NCI-H1417 treated with DMSO at 0.1 percent for 48 hours (cell line): ENCODE measurements at regions not wholly inside any gene's neighbourhood (a gene's known extent, or its start where the extent isn't known, plus 50 kb on each side); places are given as distances from the start of the nearest gene placed in this dataset.

Experiments used
- DNase-seq: peaks from one replicate; lab custom pipeline; 2025; lab: John Stamatoyannopoulos, UW

DNA sequence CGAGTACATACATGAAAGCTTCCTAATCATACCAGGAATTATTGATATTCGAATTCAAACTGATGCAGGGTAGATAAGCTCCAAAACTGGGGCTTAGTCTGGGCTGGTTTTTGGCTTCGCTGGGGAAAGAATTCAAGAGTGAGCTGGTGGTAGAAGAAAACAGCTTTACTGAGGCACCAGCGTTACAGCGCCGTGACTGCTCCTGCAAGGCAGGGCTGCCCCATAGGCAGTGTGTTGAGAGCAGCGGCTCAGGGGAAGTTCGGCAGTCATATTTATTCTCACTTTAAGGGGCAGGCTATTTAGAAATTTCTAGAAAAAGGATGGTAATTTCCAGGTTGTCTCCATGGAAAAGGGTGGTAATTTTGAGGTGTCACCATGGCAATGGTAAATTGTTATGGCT is 292.6 kb upstream of the TCF4 start:
- no peak for DNase-seq

DNA sequence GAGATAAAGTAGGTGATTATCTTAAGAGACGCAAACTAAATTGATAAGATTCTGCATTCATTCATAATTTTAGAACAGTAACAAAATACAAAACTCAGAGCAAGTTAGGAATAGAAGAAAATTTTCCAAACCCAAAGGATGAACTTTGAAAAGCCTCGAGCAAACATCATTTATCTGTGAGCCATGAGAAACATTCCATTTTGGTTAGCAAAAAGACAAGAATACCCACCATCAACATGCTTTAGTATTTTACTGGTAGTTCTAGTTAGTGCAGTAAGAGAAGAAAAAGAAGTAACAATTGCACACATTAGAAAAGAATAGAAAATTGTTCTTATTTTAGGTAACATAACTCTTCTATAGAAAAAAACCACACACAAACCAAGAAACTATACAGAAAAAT is 291.3 kb upstream of the TCF4 start:
- no peak for DNase-seq

DNA sequence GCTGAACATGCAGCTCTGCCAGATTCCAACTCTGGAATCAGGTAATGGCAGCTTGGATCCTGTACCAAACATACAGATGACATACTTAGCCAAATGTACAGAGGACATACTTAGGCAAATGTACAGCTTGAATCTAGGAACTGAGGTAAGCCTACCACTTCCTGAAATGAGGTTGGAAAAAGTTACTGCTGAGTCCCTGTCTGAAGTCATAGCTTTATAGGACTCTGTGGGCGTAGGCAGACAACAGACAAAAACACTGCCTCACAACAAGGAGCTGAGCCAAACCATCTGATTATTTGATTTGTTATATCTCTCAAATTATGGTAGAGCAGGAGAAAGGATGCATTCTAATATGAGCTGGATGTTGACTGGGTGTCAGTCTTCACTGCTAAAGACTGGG is 290.2 kb upstream of the TCF4 start:
- DNase-seq, result no peak

DNA sequence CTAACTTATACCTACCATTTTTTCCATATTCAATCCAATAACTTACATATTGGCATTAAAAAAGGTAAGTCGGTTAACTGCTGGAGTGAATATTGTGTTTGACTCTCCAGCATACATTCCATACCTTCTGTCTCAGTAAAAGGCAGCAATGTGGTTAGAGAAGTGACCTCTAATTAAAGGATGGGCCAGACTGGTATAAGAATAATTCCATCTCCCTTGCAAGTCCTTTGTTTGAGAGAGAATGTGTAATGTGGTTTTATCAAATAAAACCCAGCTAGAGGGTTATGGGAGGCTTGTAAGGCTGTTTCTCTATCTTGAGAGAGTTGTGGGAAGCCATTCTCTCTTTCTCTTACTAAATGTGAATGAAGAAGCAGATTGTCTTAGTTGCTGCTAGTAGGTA is 289.3 kb upstream of the TCF4 start:
- DNase-seq, result no peak

DNA sequence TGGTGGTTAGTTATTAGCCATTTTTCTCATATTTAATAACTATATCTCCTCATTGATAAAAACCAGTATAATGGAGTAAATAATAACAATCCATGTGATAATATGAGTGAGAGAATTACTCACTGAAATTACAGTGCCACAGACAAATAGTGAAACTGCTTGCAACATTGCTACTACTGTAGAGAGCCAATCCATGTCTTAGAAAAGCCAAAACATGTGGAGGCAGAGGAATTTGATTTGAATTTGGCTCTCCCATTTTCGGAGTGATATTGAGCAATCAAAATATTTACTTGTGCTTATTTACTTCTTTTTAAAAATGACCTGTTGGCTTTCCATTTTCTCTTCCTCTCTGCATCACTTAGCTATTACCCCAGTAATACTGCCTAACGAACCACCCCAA is 288.3 kb upstream of the TCF4 start:
- DNase-seq, result no peak

DNA sequence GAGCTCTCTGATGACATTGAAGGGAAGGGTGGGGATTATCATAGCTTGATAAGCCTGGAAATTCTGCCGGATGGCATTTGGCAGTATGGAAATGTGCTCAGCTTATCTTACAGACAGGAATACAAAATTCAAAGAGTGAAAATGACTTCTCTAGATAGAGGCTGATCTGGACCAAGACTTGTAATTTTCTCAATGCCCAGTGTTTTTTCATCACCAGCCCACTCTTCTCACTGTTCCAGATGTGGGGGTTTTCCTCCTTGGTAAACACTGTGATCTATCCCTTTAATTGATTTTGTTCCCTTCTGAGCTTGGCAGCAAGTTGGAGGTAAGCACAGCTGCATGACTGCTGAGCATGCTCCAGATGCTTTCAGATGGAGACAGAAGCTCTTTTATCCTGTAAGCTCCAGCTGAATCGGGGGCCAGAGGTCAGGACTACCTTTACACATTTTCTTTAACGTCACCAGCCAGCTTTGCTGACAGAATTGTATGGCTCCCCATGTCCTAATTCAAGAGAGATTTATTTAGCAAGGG is 287.4 kb upstream of the TCF4 start:
- DNase-seq, result no peak

DNA sequence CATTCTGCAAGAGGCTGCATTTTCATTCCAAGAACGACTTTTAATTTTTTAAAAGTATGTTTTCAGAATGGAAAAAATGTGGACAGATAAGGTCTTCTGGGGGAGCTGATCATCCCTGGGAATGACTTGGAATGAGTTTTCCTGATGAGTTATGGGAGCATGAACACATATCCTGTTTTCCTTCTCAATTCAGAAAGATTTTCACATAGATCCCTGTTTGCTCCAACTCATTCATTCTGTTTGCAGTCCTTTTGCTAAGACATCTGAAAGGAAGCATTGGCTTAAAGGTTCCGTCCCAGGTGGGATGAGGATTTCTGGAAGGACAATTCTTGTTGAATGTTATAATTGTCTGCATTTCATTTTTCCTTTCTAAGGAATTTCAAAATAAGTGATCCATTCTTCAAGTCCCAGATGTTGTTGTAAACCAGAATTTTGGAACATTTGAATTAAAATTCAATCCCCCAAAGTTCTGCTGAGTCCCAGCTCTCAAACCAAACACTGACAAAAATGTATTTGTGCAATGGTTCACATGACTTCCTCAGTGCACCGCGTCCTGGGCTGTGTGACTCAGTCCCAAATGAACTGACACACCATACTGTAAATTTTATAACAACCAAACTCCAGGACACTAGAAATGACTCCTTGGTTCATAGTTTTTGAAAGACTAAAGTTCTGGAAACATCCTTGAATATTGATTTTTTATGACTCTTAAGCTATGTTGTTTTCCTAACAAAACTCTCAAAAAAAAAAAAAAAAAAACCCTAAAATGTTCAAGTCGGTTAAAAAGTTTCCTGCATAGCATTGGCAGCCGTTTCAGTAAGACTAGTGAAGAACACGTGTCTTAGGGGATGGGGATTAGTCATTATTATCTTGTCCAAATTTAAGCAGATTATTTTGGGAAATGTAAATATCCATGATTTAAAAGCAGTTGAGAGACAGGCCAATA is 281.8 kb upstream of the TCF4 start:
- no peak for DNase-seq

DNA sequence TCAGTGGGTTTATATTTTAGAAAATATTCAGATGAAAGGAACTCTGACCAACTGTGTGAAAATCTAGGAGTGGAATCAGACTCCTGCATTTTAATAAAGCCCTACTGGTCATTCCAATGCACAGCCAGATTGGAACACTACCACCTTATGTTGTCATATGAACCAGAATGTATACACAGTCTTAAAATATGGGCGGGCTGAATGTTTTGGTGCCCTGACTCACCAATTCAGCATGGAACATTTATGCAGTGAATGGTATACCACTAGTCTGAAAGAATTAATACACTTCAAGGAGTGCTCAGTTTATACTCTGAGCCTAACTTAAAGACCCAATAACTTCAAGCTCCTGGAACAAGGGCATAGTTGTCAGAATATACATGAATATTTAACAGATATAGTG is 280.9 kb upstream of the TCF4 start:
- DNase-seq, result no peak

DNA sequence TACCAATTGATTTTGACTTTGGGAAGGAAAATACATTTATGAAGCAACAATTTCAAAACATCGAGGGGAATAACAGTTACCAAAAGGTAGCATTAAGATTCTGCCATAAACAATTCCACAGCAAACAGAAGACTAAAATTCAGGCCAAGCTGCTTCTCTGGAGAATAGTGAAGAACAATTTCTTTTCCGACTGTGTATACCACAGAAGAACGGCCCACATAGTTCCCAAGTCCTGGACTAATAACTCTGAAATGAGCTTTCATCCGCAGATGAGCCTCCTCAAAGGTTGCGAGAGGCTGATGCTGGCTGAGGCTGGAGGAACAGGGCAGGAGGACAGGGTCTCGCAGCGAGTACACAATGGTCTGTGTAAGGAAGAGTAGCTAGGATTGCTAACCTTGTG is 278.9 kb upstream of the TCF4 start:
- DNase-seq, result no peak

DNA sequence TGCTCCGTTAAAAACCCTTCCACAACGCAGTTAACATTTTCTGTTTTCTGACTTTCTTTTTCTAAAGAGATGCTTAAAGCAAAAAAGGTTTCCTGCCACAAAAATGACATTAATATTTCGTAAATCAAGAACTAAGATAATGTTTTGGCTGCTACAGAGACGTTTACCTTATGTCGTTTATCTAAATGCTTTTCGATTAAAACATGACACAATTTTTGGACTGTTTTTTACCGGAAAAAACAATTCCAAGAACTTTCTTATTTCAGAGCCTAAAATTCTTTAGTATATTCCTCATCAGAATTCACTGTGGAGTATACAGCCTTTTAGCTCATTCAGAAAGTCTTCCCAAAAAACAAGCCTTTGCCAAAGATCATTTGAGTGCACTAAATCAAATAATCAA is 278.0 kb upstream of the TCF4 start:
- no peak for DNase-seq

DNA sequence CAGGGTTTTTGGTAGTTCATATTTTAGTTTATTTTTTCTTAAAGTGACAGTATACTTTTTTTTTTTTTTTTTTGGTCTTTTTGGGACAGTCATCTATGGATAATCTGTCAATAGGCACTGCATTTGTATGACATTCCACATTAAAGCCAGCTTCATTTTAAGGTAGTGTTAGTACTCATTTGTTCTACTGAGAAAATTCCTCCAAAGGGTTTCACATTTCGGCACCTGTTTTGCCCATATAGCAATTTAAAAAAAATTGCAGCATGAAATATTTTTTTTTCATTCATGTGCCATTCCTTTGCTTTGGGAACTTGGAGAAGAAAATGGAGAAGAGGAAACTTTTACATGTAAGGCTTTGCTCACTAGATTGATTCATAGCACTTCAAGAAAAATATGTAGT is 276.3 kb upstream of the TCF4 start:
- no peak for DNase-seq

DNA sequence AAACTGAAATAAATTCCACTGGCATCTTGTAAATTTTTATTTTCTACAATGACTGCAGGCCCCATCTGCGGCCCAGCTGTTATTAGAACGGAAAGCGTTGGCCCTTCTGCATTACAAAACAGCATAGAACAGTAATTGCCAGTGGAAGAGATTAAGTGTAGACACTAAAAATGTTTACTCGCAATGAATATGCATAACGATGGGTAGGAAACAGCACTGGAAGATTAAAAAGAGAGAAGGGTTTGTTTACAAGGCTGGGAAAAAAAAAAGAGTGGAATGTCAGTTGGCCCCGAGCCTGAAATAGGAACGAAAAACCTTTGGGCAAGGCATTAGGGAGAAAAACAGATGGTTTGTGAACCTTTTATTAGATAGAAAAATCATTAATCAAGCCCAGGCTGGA is 275.9 kb upstream of the TCF4 start:
- DNase-seq, result no peak

DNA sequence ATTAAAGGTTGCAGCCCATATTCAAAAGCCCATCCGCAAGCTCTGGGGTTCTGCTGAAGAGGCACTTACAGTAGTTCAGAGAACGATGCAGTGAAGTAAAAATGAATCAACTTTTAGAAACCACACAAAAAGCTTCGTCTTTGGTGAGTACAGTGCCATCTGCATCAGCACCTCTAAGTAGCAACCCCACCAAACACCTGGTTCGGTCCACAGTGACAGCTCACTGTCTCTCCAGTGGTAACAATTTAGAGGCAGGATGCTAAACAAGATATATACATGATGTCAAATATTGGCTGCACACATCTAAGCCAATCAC is 275.4 kb upstream of the TCF4 start:
- DNase-seq, result no peak

DNA sequence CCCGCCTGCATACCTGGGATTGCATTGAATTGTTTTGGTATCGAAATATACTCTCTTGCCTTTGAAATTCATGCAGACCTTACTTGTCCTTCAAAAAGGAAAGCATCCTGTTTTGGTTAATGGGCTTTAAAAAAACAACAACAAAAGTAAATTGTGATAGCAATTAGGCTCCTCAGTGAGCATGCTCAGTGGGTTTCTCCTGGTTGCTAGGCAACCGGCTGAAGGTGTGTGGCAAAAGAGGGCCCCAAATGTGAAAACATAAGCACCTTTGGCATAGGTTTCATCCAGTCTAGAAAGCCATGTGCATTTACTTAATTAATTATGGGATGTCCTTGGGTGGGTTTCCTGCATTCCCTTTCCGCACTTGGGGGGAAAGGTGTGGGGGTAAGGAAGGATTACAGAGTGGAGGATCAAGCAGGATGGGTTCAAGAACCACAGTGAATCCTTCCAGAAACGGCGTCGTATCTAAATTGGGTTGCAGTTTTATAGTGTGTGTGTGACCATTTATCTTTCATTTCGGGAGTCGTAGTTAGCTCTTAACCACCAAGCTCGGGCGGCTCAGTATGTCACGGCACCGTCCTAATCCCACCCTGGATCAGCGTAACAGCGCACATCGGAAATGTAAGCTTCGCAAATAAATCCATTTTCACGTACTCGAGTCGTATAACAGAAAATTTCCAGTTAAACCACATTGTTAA is 274.9 kb upstream of the TCF4 start:
- no peak for DNase-seq

DNA sequence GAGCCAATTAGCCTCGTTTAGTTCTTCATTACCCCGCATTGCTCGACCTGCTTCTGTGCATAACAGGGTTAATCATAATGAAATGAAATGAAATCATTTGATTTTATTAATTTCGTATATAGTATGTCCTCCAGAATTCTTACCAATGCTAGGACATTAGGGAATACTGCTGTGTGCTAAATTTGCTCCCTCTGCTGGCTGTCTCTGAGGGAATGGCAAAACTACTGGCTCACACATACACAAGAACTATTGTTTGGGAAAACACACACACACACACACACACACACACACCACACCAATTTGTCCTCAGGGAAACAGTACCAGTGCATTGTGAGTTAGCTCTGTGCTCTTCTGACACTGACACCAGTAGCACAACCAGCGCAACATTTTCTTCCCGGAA is 273.3 kb upstream of the TCF4 start:
- DNase-seq, result no peak

DNA sequence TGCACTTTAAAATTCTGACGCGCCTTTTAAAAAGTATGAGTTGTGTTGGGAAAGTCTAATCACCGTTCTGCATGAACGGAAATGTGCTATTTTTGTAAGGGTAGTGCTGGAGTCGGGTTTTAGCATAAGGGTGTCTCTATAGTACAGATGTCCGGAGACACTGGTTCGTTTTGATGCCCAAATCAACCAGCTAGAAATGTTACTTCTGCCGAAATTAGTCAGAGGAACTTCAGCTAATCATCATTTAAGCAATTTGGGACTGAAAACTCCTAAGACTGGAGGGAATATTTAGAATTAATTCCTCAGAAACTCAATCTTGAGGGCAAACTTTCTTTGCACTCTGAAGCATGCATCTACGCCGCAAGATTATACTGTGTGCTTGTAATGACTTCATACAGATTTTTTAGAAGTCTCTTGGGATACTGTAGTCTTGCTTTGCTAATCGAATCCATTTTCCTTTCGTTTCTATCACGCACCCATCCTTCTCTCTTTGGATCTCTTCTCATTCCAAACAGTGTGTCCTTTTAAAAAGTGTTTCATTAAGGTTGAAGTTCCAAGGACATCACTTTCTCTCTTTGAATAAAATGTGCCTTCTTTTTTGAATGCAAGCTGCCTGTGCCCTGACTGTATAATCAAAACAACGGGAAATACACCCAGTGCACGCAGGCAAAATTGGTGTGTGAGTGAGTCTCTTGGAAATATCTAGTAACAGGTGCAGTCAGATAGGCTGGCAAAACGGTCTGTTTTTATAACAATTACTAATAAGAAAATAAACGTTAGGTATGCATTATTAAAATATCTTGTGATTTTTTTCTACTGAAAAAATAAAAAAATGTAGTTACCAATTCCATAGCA is 270.9 kb upstream of the TCF4 start:
- DNase-seq, result no peak

DNA sequence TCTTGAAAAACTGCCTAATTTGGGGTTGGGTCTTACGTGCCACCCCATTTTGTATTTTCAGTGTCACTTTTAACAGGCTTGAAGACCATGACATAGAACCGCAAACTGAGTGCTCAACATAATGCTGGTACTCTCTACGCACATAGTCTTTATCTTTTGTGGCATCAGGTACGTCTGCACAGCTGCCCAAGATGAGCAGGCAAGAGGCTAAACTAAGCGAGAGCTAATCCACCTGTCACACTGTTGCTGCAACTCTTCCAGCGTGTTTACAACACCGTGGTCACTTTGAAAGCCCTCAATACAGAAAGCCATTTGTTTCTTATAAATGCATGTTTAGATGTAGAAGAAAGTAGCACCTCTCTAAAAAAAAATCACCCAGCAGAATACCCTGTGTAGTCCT is 270.0 kb upstream of the TCF4 start:
- DNase-seq, result no peak

DNA sequence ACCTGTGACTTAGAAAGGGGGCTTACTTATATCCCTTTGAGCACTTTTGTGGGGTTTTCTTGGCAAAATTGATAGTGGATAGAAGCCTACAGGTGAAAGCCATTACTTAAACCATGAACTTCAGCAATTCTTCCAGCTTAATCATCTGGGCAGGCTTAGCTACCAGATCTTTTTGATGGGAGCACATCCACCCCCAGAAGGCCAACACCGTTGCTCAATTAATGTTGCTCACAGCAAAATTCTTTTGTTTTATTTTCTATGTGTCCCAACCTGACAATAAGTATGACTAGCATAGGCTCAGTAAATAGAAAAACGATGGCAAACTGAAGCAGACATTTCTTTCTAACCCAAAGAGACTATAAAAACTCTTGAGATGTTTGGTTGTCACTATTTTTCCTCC is 269.4 kb upstream of the TCF4 start:
- no peak for DNase-seq

DNA sequence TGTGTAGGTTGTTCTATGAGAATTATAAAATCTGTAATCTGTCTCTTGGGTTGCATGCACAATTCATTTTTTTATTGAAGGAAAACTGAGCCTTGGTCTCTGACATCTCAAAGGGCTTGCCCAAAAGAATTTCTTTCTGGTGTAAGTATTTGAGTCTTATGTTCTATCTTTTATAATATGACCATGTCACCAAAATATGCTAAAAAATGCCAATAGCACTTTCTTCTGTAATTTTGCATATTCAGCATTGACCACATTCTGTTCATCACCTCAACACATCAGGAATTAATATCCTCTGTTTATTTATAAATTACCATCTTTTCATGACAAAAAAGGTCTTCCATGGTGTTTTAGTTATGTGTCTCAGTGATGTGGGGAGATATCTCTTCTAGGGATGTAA is 268.7 kb upstream of the TCF4 start:
- DNase-seq, result no peak

DNA sequence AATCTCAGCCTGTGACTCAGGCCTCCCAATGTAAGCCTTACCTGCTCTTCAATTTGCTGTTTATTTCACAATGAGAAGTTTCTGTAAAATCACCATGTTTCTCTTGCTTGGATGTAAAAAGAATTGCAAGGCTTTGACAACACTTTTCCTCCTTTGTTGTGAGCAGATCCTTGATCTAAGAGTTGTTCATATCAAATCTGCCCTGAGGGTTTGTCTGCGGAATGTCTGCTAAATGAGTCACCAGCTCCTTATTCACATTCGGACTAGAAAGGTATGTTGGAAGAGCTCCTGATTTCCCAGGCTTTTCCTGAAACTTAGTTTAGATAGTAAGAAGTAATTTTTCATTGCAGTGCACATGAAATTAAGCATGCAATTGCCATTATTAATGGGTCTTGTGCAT is 268.2 kb upstream of the TCF4 start:
- no peak for DNase-seq

DNA sequence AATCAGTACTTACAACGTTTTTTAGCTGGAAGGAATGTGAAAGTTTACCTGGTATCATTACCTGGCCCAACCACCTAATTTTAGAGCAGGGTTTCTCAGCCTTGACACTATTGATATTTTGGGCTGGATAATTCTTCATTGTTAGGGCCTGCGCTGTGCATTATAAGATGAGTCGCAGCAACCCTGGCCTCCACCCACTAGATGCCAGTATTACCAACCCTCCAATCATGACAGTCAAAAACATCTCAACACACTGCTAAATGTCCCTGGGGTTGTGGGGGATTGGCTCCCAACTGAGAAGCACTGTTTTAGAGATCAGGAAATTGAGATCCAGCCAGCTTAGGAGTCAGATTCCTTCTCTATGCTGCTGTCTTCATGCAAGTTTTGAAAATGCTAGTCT is 265.3 kb upstream of the TCF4 start:
- DNase-seq, result no peak

DNA sequence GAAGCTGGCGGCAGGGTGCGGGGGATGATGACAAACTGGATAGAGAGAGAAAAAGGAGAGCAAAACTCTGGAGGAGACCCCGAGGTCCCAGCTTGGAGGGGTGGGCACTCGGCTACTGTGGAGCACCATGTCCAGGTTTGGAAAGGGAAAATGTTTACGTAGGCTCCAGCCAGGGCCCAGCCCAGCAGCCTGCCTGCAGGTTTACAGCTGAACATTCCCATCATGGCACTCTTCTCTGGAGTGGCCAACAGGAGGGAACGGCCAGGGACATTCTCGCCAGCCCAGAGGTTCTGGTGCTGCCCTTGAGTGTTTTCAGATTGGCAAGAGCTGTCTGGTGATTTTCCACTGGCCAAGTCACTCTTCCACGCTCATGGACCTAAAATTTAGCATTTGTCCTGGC is 262.9 kb upstream of the TCF4 start:
- DNase-seq, result no peak

DNA sequence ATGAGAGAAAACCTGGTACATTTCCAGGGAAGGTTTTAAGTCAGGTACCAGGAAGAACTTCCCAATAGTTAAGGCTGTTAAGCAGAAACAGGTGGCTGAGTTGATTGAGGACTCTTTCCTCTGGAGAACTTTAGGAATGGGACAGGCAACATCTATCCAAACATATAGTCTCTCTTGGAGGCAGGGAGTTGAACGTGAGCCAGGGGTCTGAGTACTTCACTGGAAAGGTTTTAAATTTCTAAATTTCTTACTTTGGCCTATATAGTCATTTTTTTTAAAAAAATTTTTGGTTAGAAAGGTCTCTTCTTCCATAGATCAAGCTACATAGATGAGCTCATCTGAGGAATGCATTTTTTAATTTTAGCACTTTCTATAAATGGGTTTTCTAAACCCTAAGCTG is 261.4 kb upstream of the TCF4 start:
- DNase-seq, result no peak
